HG02981 (cell line): ENCODE measurements at regions not wholly inside any gene's neighbourhood (a gene's known extent, or its start where the extent isn't known, plus 50 kb on each side); places are given as distances from the start of the nearest gene placed in this dataset.
"Not testable (repeated sequence)": the region's sequence is repeated elsewhere in the genome, so short reads cannot be mapped to it uniquely, and the experiment has no call there.

Experiments
- ATAC-seq: cut with Tn5 transposase; IDR thresholded peaks from one replicate; pipeline ENCODE4 v1.9.1; 2021; ENCODE audit warnings: mild to moderate bottlenecking, moderate library complexity; ENCODE audit not compliant: unreplicated experiment

- not testable (repeated sequence) for ATAC-seq
Measured at GRCh38 chr9:72433616-72434267, 68.7 kb upstream of the ZFAND5 start.

GRCh38 chr9:72431036-72431435, 66.0 kb upstream of the ZFAND5 start:
- ATAC-seq, result no peak

GRCh38 chr9:72428329-72428728, 63.3 kb upstream of the ZFAND5 start:
- no peak for ATAC-seq

GRCh38 chr9:72427801-72428200, 62.8 kb upstream of the ZFAND5 start:
- no peak for ATAC-seq

GRCh38 chr9:72424131-72424530, 59.1 kb upstream of the ZFAND5 start:
- ATAC-seq, result no peak

GRCh38 chr9:72422214-72422613, 57.2 kb upstream of the ZFAND5 start:
- ATAC-seq, result no peak

GRCh38 chr9:72420783-72421182, 55.8 kb upstream of the ZFAND5 start:
- no peak for ATAC-seq

GRCh38 chr9:72415948-72416347, 50.9 kb upstream of the ZFAND5 start:
- no peak for ATAC-seq

GRCh38 chr9:72415163-72415562, 50.2 kb upstream of the ZFAND5 start:
- no peak for ATAC-seq
